ENCODE measurements at regions not wholly inside any gene's neighbourhood (a gene's known extent, or its start where the extent isn't known, plus 50 kb on each side); places are given as distances from the start of the nearest gene placed in this dataset.

DNA sequence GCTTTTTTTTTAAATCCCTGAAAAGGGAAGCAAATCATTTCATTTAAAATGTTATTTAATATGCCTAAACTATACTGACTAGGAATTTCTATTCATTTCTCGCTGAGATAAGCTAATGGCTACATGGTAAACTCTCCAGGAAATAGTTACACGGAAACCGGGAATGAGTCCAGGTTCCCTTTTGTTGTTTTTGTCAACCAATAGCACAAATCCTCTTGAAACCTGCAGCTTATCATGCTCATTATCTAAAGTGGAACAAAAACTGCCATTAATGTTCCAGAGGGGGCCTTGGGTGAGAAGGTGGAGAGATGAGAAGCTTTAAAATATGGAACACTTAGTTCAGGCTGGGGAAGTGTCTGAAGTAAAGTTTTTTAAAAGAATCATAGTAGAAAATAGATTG, 113.5 kb upstream of the ALCAM start:
- no peak for TF ChIP-seq EZH2 (IDR thresholded peaks at IDR 0.05; ENCODE audit: borderline replicate concordance)
- TF ChIP-seq, protein P1, sequence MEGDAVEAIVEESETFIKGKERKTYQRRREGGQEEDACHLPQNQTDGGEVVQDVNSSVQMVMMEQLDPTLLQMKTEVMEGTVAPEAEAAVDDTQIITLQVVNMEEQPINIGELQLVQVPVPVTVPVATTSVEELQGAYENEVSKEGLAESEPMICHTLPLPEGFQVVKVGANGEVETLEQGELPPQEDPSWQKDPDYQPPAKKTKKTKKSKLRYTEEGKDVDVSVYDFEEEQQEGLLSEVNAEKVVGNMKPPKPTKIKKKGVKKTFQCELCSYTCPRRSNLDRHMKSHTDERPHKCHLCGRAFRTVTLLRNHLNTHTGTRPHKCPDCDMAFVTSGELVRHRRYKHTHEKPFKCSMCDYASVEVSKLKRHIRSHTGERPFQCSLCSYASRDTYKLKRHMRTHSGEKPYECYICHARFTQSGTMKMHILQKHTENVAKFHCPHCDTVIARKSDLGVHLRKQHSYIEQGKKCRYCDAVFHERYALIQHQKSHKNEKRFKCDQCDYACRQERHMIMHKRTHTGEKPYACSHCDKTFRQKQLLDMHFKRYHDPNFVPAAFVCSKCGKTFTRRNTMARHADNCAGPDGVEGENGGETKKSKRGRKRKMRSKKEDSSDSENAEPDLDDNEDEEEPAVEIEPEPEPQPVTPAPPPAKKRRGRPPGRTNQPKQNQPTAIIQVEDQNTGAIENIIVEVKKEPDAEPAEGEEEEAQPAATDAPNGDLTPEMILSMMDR (IDR thresholded peaks at IDR 0.05; ENCODE audit: poor library complexity): no peak
